SK-N-SH (cell line): ENCODE measurements at regions not wholly inside any gene's neighbourhood (a gene's known extent, or its start where the extent isn't known, plus 50 kb on each side); places are given as distances from the start of the nearest gene placed in this dataset.

Experiments
- EP300 ChIP-seq, 2 experiments: IDR thresholded peaks; 2 replicates each; pipeline versions ENCODE4 v1.4.0 to v1.6.1; 2012; ENCODE audit warnings: borderline replicate concordance in 1 of 2, low read depth in 1 of 2, low read length in 1 of 2
- GATA2 ChIP-seq: sonication (generic); formaldehyde crosslinking; IDR thresholded peaks from 2 replicates; pipeline ENCODE4 v1.5.0; 2020; ENCODE audit warnings: mild to moderate bottlenecking, missing genetic modification reagents
- JUND ChIP-seq: IDR thresholded peaks from 2 replicates; pipeline ENCODE4 v1.4.0; 2012
- MAX ChIP-seq: IDR thresholded peaks from 2 replicates; pipeline ENCODE4 v1.4.0; 2012; ENCODE audit warnings: low read depth
- POLR2AphosphoS5 ChIP-seq: IDR thresholded peaks from 2 replicates; pipeline ENCODE4 v1.6.1; 2012; ENCODE audit warnings: low read depth, low read length
- REST ChIP-seq: IDR thresholded peaks from 2 replicates; pipeline ENCODE4 v1.6.1; 2012; ENCODE audit warnings: mild to moderate bottlenecking, low read depth, low read length, moderate library complexity
- TCF12 ChIP-seq: IDR thresholded peaks from 2 replicates; pipeline ENCODE4 v1.4.0; 2012
- TF ChIP-seq, protein P1 (sequence below): fragments of 200-600 bp; sonication (generic); IDR thresholded peaks from 2 replicates; pipeline ENCODE4 v1.6.1; 2017; ENCODE audit warnings: antibody characterized with exemption, mild to moderate bottlenecking, moderate library complexity
- TF ChIP-seq, protein P2 (sequence below): fragments of 150-350 bp; IDR thresholded peaks from 2 replicates; pipeline ENCODE4 v1.6.1; 2017; ENCODE audit warnings: antibody characterized with exemption, low read length, low read depth, borderline replicate concordance
- TF ChIP-seq, protein P3 (sequence below): IDR thresholded peaks from 2 replicates; pipeline ENCODE4 v1.4.0; 2012; ENCODE audit warnings: low read depth, borderline replicate concordance

- TF ChIP-seq, protein P1, sequence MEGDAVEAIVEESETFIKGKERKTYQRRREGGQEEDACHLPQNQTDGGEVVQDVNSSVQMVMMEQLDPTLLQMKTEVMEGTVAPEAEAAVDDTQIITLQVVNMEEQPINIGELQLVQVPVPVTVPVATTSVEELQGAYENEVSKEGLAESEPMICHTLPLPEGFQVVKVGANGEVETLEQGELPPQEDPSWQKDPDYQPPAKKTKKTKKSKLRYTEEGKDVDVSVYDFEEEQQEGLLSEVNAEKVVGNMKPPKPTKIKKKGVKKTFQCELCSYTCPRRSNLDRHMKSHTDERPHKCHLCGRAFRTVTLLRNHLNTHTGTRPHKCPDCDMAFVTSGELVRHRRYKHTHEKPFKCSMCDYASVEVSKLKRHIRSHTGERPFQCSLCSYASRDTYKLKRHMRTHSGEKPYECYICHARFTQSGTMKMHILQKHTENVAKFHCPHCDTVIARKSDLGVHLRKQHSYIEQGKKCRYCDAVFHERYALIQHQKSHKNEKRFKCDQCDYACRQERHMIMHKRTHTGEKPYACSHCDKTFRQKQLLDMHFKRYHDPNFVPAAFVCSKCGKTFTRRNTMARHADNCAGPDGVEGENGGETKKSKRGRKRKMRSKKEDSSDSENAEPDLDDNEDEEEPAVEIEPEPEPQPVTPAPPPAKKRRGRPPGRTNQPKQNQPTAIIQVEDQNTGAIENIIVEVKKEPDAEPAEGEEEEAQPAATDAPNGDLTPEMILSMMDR: no peak
- TF ChIP-seq, protein P2, sequence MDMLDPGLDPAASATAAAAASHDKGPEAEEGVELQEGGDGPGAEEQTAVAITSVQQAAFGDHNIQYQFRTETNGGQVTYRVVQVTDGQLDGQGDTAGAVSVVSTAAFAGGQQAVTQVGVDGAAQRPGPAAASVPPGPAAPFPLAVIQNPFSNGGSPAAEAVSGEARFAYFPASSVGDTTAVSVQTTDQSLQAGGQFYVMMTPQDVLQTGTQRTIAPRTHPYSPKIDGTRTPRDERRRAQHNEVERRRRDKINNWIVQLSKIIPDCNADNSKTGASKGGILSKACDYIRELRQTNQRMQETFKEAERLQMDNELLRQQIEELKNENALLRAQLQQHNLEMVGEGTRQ: no peak
- no peak for TF ChIP-seq POLR2AphosphoS5
- no peak for TF ChIP-seq REST
- TF ChIP-seq GATA2 (CRISPR knock-in tag): no peak
- TF ChIP-seq EP300 (IDR thresholded peaks at IDR 0.05; ENCODE audit: borderline replicate concordance in 1 of 2, low read depth in 1 of 2, low read length in 1 of 2): no peak
- no peak for TF ChIP-seq MAX
- no peak for TF ChIP-seq TCF12
- TF ChIP-seq, protein P3, sequence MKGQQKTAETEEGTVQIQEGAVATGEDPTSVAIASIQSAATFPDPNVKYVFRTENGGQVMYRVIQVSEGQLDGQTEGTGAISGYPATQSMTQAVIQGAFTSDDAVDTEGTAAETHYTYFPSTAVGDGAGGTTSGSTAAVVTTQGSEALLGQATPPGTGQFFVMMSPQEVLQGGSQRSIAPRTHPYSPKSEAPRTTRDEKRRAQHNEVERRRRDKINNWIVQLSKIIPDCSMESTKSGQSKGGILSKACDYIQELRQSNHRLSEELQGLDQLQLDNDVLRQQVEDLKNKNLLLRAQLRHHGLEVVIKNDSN: no peak
- no peak for TF ChIP-seq JUND
Observed at GRCh38 chr18:77666613-77667012, 417.0 kb downstream of the GALR1 start.
